ENCODE measurements at regions not wholly inside any gene's neighbourhood (a gene's known extent, or its start where the extent isn't known, plus 50 kb on each side); places are given as distances from the start of the nearest gene placed in this dataset.

DNA sequence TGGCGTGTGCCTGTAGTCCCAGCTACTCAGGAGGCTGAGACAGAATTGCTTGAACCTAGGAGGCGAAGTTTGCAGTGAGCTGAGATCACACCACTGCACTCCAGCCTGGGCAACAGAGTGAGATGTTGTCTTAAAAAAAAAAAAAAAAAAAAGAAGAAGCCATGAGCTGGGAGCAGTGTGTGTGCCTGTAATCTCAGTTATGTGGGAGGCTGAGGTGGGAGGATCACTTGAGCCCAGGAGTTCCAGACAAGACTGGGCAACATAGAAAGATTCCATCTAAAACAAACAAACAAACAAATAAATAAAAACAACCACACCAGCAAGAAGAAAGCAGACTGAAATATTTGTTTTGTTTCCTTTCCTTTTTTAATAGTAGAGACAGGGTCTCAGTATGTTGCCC lies 62.2 kb upstream of the KIF13A start:
- TF ChIP-seq, protein P1, sequence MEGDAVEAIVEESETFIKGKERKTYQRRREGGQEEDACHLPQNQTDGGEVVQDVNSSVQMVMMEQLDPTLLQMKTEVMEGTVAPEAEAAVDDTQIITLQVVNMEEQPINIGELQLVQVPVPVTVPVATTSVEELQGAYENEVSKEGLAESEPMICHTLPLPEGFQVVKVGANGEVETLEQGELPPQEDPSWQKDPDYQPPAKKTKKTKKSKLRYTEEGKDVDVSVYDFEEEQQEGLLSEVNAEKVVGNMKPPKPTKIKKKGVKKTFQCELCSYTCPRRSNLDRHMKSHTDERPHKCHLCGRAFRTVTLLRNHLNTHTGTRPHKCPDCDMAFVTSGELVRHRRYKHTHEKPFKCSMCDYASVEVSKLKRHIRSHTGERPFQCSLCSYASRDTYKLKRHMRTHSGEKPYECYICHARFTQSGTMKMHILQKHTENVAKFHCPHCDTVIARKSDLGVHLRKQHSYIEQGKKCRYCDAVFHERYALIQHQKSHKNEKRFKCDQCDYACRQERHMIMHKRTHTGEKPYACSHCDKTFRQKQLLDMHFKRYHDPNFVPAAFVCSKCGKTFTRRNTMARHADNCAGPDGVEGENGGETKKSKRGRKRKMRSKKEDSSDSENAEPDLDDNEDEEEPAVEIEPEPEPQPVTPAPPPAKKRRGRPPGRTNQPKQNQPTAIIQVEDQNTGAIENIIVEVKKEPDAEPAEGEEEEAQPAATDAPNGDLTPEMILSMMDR (IDR thresholded peaks at IDR 0.05; ENCODE audit: low read depth, low read length), result no peak
- no peak for DNase-seq (ENCODE audit: low read depth, low spot score)
- H3K4me3 ChIP-seq (ENCODE audit: low read depth, low read length), result no peak overlapping the region
- in situ Hi-C loops (cut with HindIII; ENCODE audit: low sequenced_read_pairs), result no loop called here

DNA sequence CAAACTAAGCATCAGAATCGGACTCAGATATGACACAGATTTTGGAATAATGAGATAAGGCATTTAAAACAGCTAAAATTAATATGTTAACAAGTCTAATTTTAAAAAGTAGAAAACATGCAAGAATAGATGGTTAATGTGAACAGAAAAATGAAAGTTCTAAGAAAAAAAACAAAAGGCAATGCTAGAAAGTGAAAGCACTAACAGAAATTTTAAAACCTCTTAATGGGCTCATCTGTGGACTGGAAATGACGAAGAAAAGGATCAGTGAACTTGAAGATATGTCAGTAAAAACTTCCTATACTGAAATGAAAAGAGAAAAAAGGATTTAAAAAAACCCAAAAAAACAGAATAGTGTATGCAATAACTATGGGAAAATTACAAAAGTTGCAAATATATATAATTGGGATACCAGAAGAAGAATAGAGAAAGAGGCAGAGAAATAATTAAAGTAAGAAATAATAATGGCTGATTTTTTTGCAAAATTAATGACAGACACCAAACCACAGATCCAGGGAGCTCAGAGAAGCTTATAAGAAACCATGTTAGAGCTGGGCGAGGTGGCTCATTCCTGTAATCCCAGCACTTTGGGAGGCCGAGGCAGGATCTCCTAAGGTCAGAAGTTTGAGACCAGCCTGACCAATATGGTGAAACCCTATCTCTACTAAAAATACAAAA lies 61.7 kb upstream of the KIF13A start:
- TF ChIP-seq, protein P1 (IDR thresholded peaks at IDR 0.05; ENCODE audit: low read depth, low read length), result no peak
- no peak for DNase-seq (ENCODE audit: low read depth, low spot score)
- H3K4me3 ChIP-seq (ENCODE audit: low read depth, low read length), result no peak overlapping the region
- in situ Hi-C loops (cut with HindIII; ENCODE audit: low sequenced_read_pairs), result no loop called here

DNA sequence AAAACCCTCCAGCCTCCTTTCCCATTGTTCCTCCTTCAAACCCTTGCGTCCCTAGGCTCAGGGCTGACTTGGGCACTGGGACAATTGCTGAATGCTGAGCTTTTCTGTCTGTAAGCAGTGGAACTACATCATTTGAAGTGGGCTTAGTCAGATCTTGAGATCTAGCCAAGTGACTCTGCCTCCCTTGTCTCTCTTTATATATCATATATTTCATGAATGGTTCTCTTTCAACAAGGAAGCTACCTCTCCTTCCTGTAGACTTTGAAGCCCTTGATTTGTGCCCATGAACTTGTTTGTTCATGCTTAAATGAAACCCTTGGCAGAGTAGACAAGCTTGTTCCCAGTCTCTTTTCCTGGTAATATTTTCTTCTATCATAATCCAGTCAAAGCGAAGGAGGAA lies 60.0 kb upstream of the KIF13A start:
- TF ChIP-seq, protein P1 (IDR thresholded peaks at IDR 0.05; ENCODE audit: low read depth, low read length), result no peak
- H3K4me3 ChIP-seq (ENCODE audit: low read depth, low read length), result no peak overlapping the region
- DNase-seq (ENCODE audit: low read depth, low spot score), result peak; percentile 64
- in situ Hi-C loops (cut with HindIII; ENCODE audit: low sequenced_read_pairs), result no loop called here

DNA sequence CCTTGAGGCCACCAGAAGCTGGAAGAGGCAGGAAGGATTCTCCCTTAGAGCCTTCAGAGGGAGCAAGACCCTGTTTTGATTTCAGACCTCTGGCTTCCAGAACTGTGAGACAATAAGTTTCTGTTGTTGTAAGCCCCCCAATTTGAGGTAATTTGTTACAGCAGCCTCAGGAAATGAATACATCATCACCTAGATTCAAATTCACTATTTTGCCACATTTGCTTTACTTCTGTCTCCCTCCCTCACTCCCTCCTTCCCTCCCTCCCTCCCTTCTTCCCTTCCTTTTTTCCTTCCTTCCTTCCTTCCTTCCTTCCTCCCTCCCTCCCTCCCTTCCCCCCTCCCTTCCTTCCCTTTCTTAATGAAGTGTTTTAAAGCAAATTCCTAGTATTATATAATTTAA lies 58.1 kb upstream of the KIF13A start:
- TF ChIP-seq, protein P1 (IDR thresholded peaks at IDR 0.05; ENCODE audit: low read depth, low read length), result no peak
- in situ Hi-C loops (cut with HindIII; ENCODE audit: low sequenced_read_pairs), result no loop called here

DNA sequence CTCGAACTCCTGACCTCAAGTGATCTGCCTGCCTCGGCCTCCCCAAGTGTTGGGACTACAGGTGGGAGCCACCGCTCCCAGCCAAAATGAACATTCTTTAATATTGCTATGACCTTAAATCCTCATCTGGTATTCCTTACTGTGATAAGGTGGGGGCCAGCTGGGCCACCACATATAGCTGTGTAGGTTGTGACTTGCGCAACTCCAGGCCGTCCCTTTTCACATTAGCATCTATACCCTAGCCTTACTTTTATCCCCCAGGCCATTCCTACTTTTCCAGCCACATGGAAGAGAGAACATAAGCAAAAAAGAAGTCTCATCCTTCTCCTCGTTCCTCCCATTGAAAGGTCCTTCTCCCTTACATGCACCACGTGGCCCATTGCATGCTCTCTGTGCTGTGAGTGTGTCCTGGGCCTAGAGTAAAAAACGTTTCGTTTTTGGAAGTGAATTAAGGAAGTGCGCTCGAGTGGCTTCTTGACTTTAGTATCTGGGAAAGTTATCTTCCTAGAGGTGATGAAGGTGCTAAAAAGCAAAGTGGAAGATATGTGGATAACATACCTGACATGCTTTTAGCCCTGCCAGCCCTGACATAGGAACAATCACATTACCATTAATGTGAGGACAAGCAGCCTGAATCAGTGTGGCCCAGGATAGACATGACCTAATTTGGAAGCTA lies 56.8 kb upstream of the KIF13A start:
- in situ Hi-C loops (cut with HindIII; ENCODE audit: low sequenced_read_pairs), result no loop called here
- TF ChIP-seq, protein P1 (IDR thresholded peaks at IDR 0.05; ENCODE audit: low read depth, low read length), result no peak
- DNase-seq (ENCODE audit: low read depth, low spot score), result no peak
- H3K4me3 ChIP-seq (ENCODE audit: low read depth, low read length), result no peak overlapping the region

More for the DNA sequence above, 58.1 kb upstream of the KIF13A start:
- no peak for DNase-seq (ENCODE audit: low read depth, low spot score)
- no peak overlapping the region for H3K4me3 ChIP-seq (ENCODE audit: low read depth, low read length)

DNA sequence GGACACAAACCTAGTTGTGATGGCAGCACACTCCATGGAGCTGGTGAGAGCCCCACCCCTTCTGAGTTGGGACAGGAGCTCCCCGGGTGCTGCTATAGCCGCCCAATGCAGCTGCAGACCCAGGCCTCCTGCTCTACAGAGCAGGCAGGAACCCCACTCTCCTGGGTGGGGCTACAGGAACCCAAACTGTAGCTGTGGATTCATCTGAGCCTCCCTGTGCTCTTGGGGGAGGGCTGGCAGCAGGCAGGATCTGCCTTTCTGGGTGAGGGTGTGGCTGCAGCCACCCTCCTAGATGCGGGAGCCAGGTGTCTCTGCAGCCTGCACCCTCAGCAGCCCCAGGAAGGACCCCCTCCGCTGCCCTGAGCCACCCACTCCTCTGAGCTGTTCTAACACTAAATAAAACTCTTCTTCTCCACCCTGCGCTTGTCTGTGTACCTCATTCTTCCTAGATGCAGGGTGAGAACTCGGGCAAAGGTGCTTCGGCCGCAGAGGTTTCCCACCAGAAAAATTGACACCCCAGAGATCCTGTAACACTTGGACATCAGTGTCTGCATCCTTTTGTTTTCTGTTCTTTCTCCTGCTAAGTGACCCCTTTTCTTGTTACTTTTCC lies 55.2 kb upstream of the KIF13A start:
- in situ Hi-C loops (cut with HindIII; ENCODE audit: low sequenced_read_pairs), result no loop called here
- DNase-seq (ENCODE audit: low read depth, low spot score), result no peak
- no peak overlapping the region for H3K4me3 ChIP-seq (ENCODE audit: low read depth, low read length)
- TF ChIP-seq, protein P1 (IDR thresholded peaks at IDR 0.05; ENCODE audit: low read depth, low read length), result no peak
